Activated CD4-positive, alpha-beta memory T cell treated with anti-CD3 and anti-CD28 coated beads, Interleukin-2, amount 10 ng/mL, durations not matched to agents 7 days and 5 days (primary cell): ENCODE measurements at regions not wholly inside any gene's neighbourhood (a gene's known extent, or its start where the extent isn't known, plus 50 kb on each side); places are given as distances from the start of the nearest gene placed in this dataset.

ENCODE experiments used
- CTCF ChIA-PET: fragments of 350-600 bp; sonication (Branson Sonifier 250); formaldehyde crosslinking; loops from one replicate; lab custom pipeline; 2021; ENCODE audit warnings: antibody characterized with exemption, inconsistent platforms; lab: Charles Lee
- POLR2A ChIA-PET: fragments of 350-600 bp; sonication (Branson Sonifier 250); formaldehyde crosslinking; loops from one replicate; lab custom pipeline; 2021; ENCODE audit warnings: antibody characterized with exemption; lab: Charles Lee
- DNase-seq: peaks from one replicate; pipeline ENCODE4 v3.0.0-alpha.2; 2020
- H3K27ac Mint-ChIP-seq: one replicate; pipeline ENCODE4 v1.8.0; 2021; ENCODE audit warnings: mild to moderate bottlenecking, mixed read lengths
- H3K27me3 Mint-ChIP-seq: one replicate; pipeline ENCODE4 v1.8.0; 2021; ENCODE audit warnings: mixed read lengths
- H3K36me3 Mint-ChIP-seq: one replicate; pipeline ENCODE4 v1.8.0; 2021; ENCODE audit warnings: low read depth, mixed read lengths
- H3K4me1 Mint-ChIP-seq: one replicate; pipeline ENCODE4 v1.8.0; 2021; ENCODE audit warnings: mixed read lengths
- H3K4me3 Mint-ChIP-seq: one replicate; pipeline ENCODE4 v1.8.0; 2021; ENCODE audit warnings: mild to moderate bottlenecking, mixed read lengths
- H3K9me3 Mint-ChIP-seq: one replicate; pipeline ENCODE4 v1.8.0; 2021; ENCODE audit warnings: mixed read lengths

DNA sequence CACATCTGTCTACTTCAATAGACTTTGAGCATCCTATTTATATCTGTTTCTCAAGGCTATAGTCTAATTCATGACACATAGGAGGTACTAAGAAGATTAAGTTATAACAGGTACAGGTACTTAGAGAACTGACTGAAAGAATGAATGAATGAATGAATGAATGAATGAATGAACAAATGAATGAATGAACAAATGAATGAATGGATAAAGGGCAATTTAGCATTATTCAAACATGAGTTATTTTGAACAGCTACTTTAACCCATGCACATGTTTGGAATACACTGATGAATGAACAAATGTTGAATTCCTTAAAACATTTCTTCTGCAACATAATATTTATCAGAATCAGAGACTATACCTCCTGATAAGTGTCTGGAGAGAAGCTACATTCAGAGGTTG is 1165.6 kb upstream of the CDH8 start:
- no peak overlapping the region for H3K4me3 Mint-ChIP-seq
- H3K36me3 Mint-ChIP-seq = no peaks in the 10 kb centered on the region
- no peak for DNase-seq
- H3K9me3 Mint-ChIP-seq = peaks cover 10% of the 10 kb centered on the region
- no peak overlapping the region for H3K27ac Mint-ChIP-seq
- H3K4me1 Mint-ChIP-seq = no peaks in the 10 kb centered on the region
- ChIA-PET CTCF (no interaction called here), POLR2A (no interaction called here)
- H3K27me3 Mint-ChIP-seq = no peaks in the 10 kb centered on the region

- no peak for DNase-seq
- H3K4me1 Mint-ChIP-seq = no peaks in the 10 kb centered on the region
- H3K36me3 Mint-ChIP-seq = no peaks in the 10 kb centered on the region
- no peak overlapping the region for H3K27ac Mint-ChIP-seq
- no peaks in the 10 kb centered on the region for H3K27me3 Mint-ChIP-seq
- POLR2A ChIA-PET = no interaction called here
- CTCF ChIA-PET = no interaction called here
- peaks cover 10% of the 10 kb centered on the region for H3K9me3 Mint-ChIP-seq
- H3K4me3 Mint-ChIP-seq = no peak overlapping the region
Measured at GRCh38 chr16:63200940-63201339, 1164.7 kb upstream of the CDH8 start.

- Mint-ChIP-seq H3K27ac (no peak overlapping the region), H3K27me3 (no peaks in the 10 kb centered on the region), H3K4me3 (no peak overlapping the region), H3K36me3 (no peaks in the 10 kb centered on the region), H3K9me3 (peaks cover 15% of the 10 kb centered on the region), H3K4me1 (no peaks in the 10 kb centered on the region)
- DNase-seq = no peak
- CTCF ChIA-PET = no interaction called here
- POLR2A ChIA-PET = no interaction called here
Measured at GRCh38 chr16:63195336-63195735, 1159.1 kb upstream of the CDH8 start.

DNA sequence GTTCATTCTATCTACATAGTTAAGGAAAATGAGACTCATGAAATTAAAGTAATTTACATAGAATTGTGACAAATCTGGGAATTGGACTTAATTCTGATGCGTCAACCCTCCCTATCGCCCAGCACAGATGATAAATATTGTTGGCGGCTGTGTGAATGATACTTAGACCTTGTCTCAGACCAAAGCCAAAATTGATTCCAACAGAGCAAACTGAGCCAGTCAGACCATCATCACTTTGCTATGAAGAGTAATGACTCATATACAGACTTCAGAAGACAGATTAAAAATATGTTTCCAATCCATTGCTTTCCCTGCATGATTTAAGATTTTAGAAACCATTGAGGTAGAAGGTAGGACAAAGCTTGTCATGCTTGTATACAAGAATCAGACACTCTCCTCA is 1156.7 kb upstream of the CDH8 start:
- Mint-ChIP-seq H3K27ac (no peak overlapping the region), H3K4me1 (no peaks in the 10 kb centered on the region), H3K9me3 (peaks cover 14% of the 10 kb centered on the region), H3K36me3 (no peaks in the 10 kb centered on the region), H3K27me3 (no peaks in the 10 kb centered on the region), H3K4me3 (no peak overlapping the region)
- CTCF ChIA-PET = no interaction called here
- POLR2A ChIA-PET = no interaction called here
- DNase-seq = no peak

GRCh38 chr16:63188086-63188771 is 1152.0 kb upstream of the CDH8 start:
- POLR2A ChIA-PET = no interaction called here
- H3K4me3 Mint-ChIP-seq = no peak overlapping the region
- DNase-seq = no peak
- H3K4me1 Mint-ChIP-seq = no peaks in the 10 kb centered on the region
- H3K9me3 Mint-ChIP-seq = peaks cover 16% of the 10 kb centered on the region
- H3K27me3 Mint-ChIP-seq = no peaks in the 10 kb centered on the region
- H3K36me3 Mint-ChIP-seq = no peaks in the 10 kb centered on the region
- CTCF ChIA-PET = no interaction called here
- no peak overlapping the region for H3K27ac Mint-ChIP-seq

GRCh38 chr16:63187638-63188037 is 1151.4 kb upstream of the CDH8 start:
- no peak for DNase-seq
- H3K27ac Mint-ChIP-seq = no peak overlapping the region
- no peaks in the 10 kb centered on the region for H3K36me3 Mint-ChIP-seq
- peaks cover 20% of the 10 kb centered on the region for H3K9me3 Mint-ChIP-seq
- H3K27me3 Mint-ChIP-seq = no peaks in the 10 kb centered on the region
- no peak overlapping the region for H3K4me3 Mint-ChIP-seq
- POLR2A ChIA-PET = no interaction called here
- CTCF ChIA-PET = no interaction called here
- no peaks in the 10 kb centered on the region for H3K4me1 Mint-ChIP-seq

- no peaks in the 10 kb centered on the region for H3K36me3 Mint-ChIP-seq
- no peaks in the 10 kb centered on the region for H3K27me3 Mint-ChIP-seq
- peaks cover 20% of the 10 kb centered on the region for H3K9me3 Mint-ChIP-seq
- H3K4me3 Mint-ChIP-seq = no peak overlapping the region
- ChIA-PET CTCF (no interaction called here), POLR2A (no interaction called here)
- H3K4me1 Mint-ChIP-seq = no peaks in the 10 kb centered on the region
- no peak overlapping the region for H3K27ac Mint-ChIP-seq
- no peak for DNase-seq
Measured at GRCh38 chr16:63185235-63185780, 1149.1 kb upstream of the CDH8 start.

GRCh38 chr16:63183743-63184142 is 1147.5 kb upstream of the CDH8 start:
- CTCF ChIA-PET = no interaction called here
- POLR2A ChIA-PET = no interaction called here
- Mint-ChIP-seq H3K9me3 (peaks cover 22% of the 10 kb centered on the region), H3K4me3 (no peak overlapping the region), H3K36me3 (no peaks in the 10 kb centered on the region), H3K27me3 (no peaks in the 10 kb centered on the region), H3K4me1 (no peaks in the 10 kb centered on the region), H3K27ac (no peak overlapping the region)
- DNase-seq = no peak

DNA sequence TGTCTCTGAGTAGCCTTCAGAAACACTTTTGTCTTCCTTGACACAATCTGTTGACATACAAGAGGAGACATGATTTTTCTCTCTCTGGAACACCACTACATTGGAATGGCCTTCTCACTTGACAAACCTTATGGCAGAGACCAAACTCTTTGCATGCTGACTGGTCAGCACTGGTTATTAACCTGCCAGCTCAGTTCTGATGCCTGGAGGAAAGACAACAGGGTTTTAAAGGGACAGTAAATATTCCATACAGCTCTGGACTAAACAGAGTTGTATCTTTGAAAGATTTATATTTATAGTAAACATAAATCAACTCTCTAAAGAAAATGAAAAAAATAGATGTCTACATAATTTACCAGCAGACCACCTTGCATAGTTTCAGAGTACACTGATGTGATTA is 1139.1 kb upstream of the CDH8 start:
- H3K27me3 Mint-ChIP-seq = no peaks in the 10 kb centered on the region

GRCh38 chr16:63174801-63175200 is 1138.6 kb upstream of the CDH8 start:
- no peak overlapping the region for H3K27ac Mint-ChIP-seq
- H3K27me3 Mint-ChIP-seq = no peaks in the 10 kb centered on the region
- H3K36me3 Mint-ChIP-seq = no peaks in the 10 kb centered on the region
- POLR2A ChIA-PET = interaction anchor here (0.6 kb wide), 1 partner anchor 65 kb away, joined by 3 read pairs; no protein-coding TSS in a partner anchor
- no peaks in the 10 kb centered on the region for H3K4me1 Mint-ChIP-seq
- DNase-seq = no peak
- CTCF ChIA-PET = no interaction called here
- H3K4me3 Mint-ChIP-seq = no peak overlapping the region
- peaks cover 20% of the 10 kb centered on the region for H3K9me3 Mint-ChIP-seq

More for the DNA sequence above, 1139.1 kb upstream of the CDH8 start:
- no peaks in the 10 kb centered on the region for H3K36me3 Mint-ChIP-seq
- CTCF ChIA-PET = no interaction called here
- DNase-seq = no peak
- H3K27ac Mint-ChIP-seq = no peak overlapping the region
- peaks cover 19% of the 10 kb centered on the region for H3K9me3 Mint-ChIP-seq
- H3K4me1 Mint-ChIP-seq = no peaks in the 10 kb centered on the region
- POLR2A ChIA-PET = interaction anchor here (0.6 kb wide), 1 partner anchor 66 kb away, joined by 3 read pairs; no protein-coding TSS in a partner anchor
- H3K4me3 Mint-ChIP-seq = no peak overlapping the region

- no peaks in the 10 kb centered on the region for H3K4me1 Mint-ChIP-seq
- H3K9me3 Mint-ChIP-seq = peaks cover 22% of the 10 kb centered on the region
- ChIA-PET CTCF (interaction anchor here (0.7 kb wide), 1 partner anchor 110 kb away, joined by 3 read pairs; no protein-coding TSS in a partner anchor), POLR2A (no interaction called here)
- H3K4me3 Mint-ChIP-seq = no peak overlapping the region
- no peak overlapping the region for H3K27ac Mint-ChIP-seq
- DNase-seq = no peak
- H3K36me3 Mint-ChIP-seq = no peaks in the 10 kb centered on the region
- H3K27me3 Mint-ChIP-seq = no peaks in the 10 kb centered on the region
Measured at GRCh38 chr16:63171545-63171944, 1135.3 kb upstream of the CDH8 start.

DNA sequence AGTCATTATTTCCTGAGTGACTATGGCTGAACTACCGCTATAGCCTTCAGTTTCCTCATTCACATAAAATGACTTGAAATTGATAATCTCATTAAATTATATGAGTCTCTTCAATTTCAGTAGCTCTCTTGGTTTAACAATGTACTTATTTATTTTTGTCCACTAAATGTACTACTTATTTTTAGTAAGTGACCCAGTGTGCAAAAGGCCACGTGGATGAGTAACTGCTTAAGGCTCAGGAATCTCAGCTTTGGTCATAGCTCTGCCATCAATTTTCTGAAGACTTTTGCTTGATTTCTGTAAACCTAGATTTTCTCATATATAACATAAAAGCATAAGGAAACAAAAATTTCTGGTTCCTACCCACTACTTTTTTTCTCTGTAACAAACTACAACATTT is 1132.9 kb upstream of the CDH8 start:
- CTCF ChIA-PET = no interaction called here
- Mint-ChIP-seq H3K27me3 (no peaks in the 10 kb centered on the region), H3K27ac (no peak overlapping the region), H3K36me3 (no peaks in the 10 kb centered on the region), H3K4me1 (no peaks in the 10 kb centered on the region), H3K4me3 (no peak overlapping the region), H3K9me3 (peaks cover 17% of the 10 kb centered on the region)
- DNase-seq = no peak
- POLR2A ChIA-PET = no interaction called here

- ChIA-PET POLR2A (no interaction called here), CTCF (no interaction called here)
- Mint-ChIP-seq H3K36me3 (no peaks in the 10 kb centered on the region), H3K27ac (no peak overlapping the region), H3K4me1 (no peaks in the 10 kb centered on the region), H3K9me3 (peaks cover 8% of the 10 kb centered on the region), H3K4me3 (no peak overlapping the region), H3K27me3 (no peaks in the 10 kb centered on the region)
- no peak for DNase-seq
Measured at GRCh38 chr16:63157818-63158217, 1121.6 kb upstream of the CDH8 start.

- peaks cover 9% of the 10 kb centered on the region for H3K9me3 Mint-ChIP-seq
- H3K27me3 Mint-ChIP-seq = no peaks in the 10 kb centered on the region
- no peaks in the 10 kb centered on the region for H3K36me3 Mint-ChIP-seq
- ChIA-PET POLR2A (no interaction called here), CTCF (no interaction called here)
- no peak overlapping the region for H3K4me3 Mint-ChIP-seq
- DNase-seq = no peak
- no peak overlapping the region for H3K27ac Mint-ChIP-seq
- no peaks in the 10 kb centered on the region for H3K4me1 Mint-ChIP-seq
Measured at GRCh38 chr16:63146251-63146650, 1110.0 kb upstream of the CDH8 start.
